GM19239 (cell line): ENCODE measurements at regions not wholly inside any gene's neighbourhood (a gene's known extent, or its start where the extent isn't known, plus 50 kb on each side); places are given as distances from the start of the nearest gene placed in this dataset.

Experiments
- DNase-seq: peaks from one replicate; pipeline ENCODE4 v3.0.0; 2011; ENCODE audit warnings: low spot score; ENCODE audit not compliant: insufficient read length
- FAIRE-seq: peaks from 2 replicates; lab custom pipeline; 2011; peaks lifted over from hg19 to GRCh38; lab: Jason Lieb, UNC

DNA sequence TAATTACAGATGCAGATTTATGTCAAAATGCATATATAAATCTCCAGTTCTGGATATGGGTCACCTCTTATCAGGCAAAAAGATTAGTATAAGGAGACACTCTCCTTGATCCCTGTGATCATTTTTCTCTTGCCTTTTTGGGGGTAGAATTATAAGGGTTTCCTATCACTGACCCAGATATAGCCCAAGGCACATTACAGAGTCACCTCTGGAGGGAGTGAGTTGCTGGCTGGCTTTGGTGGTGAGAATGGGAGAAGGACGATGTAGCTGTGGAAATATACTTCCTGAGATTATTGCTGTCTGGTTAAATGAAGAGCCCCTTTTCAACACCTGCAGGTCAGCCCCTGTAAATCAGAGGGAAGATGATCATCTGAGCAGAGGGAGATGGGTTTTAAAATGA, 418.7 kb downstream of the MTX2 start:
- no peak for FAIRE-seq
- DNase-seq, result no peak

DNA sequence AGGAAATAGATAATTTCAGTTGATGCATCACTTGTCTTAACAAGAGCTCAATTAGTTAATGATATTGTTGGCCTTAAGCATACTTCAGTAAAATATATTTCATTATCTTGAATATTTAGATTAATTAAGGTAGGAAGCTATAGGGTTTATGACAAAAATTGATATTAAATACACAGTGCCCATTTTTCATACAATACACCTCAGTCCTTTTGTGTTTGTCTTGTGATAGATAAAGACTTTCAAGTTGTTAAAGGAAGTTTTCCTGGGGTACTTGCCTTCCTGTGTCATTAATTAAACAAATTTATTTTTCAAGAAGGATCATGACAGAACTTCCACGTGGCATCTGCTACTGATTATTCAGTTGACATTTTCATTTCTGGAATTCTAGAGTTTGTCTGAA, 420.5 kb downstream of the MTX2 start:
- no peak for FAIRE-seq
- DNase-seq, result no peak

DNA sequence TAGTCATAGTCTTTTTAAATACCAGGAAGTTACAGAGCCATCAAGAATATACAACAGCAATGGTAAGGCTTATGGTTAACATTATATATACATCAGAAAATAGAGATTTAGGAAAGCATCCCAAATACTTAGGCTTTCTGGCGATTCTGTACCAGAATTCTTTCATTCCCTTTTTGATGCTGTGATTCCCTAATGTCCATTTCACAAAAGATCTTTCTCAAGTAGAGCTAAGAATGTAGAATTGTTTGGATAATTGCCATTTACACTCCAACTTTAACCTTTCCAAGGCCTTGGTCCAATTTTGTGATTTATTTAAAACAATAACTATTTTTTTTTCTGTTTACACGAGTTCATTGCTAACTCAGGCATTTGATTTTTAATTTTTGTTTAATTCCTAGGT, 422.2 kb downstream of the MTX2 start:
- FAIRE-seq, result no peak

DNA sequence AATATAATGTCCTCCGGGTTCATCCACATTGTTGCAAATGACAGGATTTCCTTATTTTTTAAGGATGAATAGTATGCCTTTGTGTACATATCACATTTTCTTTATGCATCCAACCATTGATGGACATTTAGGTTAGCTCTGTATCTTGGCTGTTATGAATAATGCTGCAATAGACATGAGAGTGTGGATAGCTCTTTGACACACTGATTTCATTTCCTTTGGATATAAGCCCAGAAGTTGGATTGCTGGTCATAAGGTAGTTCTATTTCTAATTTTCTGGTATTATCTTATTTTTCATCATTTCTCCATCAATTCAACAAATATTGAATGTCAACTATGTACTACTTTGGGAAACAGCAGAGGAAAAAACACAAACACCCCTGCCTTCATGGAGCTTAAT, 423.3 kb downstream of the MTX2 start:
- FAIRE-seq, result no peak

More for the DNA sequence above, 422.2 kb downstream of the MTX2 start:
- DNase-seq, result no peak

DNA sequence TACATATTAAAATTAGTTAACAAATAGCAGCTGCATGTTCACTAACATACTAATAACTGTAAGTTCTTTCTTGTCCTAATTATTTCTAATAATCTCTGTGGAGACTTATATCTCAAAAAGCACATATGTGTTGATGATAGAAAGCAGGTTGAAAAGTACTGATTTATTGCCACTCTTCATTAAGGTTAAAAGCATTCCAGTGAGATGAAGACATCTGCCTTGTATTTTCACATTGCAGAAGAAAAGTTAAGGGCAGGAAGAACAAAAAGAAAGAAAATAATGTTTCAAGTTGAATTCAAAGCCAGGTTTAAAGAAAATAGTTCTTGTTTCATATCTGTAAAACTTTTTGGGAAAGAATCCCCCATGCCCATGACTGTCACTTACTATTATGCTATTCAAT, 429.9 kb downstream of the MTX2 start:
- FAIRE-seq (no peak), DNase-seq (no peak)

More for the DNA sequence above, 423.3 kb downstream of the MTX2 start:
- DNase-seq, result no peak

DNA sequence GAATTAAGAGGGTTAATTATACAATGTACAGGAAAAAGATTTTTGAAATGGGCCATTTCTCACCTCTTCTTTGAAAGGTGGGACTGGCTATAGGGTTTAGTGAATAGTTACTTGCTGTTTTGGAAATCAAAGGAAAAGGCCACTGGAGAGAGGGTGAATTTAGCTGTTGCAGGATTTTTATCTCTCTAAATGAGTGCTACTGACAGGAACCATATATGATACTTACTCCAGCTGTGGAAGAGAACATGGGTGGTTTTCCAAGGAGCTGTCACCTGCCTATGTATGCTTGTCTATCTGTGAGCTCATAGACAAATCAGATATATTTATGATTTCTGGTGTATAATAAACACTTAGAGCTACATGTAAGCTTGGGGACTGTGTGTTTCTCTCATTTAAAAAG, 430.4 kb downstream of the MTX2 start:
- FAIRE-seq, result no peak
- no peak for DNase-seq

DNA sequence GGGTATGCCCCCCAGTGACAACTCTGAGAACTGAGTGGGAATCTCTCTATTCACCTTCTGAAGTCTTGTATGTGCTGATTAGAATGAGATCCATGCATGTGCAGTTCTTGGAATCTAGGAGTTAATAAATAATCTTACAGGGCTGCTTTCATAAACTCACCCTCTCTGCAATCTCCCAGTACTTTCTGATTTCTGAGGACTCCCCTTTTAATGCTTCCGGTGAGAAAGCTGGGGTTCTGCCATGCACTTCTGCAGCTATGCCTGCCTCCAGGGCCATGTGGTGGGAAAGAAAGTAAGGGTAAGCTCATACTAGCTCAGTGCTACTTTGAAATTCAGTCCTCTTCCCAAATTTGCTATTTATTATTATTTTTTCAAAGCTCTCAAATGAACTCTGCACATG, 432.9 kb downstream of the MTX2 start:
- DNase-seq, result no peak

DNA sequence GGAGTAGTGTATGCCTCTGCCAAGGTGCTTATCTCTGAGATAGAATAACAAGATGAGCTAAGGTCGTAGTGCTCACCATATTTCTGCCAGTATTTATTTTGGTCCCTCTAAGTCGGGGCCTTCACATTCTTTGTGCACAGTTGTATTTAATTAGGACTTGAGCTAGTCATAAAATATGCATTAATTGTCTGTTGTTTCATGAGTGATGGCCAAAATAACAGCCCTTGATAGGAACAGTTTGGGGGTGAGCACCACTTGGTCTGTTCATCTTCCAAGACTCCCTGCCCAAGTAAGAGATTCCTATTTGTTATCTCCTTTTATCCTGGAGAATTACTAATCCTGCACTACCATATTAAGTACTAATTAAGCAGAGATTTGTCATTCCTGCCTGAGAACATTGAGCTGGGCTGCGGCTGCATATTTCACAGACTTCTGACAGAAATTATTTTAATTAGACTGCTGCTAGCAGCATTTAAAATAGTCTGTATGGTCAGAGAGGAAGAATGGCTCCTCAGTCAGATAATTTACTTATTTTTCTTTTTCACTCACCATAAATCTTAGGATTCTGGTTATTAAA, 435.1 kb downstream of the MTX2 start:
- DNase-seq, result no peak

More for the DNA sequence above, 432.9 kb downstream of the MTX2 start:
- no peak for FAIRE-seq

DNA sequence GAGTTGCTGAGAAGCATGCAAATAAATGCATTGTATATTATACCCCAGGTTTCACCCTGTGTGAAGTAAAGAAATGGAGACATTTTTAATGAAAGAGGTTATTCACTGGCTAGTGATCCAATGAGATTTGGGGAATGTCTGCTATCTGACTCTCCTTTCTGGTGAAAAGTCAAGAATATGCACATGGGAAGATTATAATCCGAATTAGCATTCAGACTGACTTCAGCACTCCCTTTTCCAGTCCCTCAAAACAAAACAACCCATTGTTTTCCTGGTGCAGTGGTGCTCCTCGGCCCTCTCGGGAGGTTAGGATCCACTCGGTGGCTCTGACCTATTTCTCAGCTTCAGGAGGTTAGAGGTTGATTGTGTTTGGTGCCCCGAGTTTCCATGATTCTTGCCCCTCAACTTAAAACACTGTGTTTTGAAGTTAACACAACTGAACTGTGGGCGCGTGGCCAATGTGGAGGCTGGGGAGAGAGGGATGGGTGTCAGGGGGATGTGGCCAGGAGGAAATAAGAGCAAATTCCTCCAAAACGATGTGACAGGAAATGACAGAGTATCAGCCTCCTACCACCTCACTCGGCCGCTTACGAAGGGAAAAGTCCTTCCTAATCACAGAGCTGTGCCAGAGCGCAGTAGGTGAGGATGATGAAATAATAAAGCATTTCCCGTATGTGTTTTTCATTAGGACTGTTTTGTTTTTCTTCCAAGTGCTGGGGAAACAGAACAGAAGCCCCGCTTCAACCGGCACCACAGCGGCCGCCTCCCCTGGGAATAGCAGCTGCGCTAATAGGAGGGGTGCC, 440.1 kb downstream of the MTX2 start:
- no peak for DNase-seq

More for the DNA sequence above, 435.1 kb downstream of the MTX2 start:
- FAIRE-seq, result no peak

DNA sequence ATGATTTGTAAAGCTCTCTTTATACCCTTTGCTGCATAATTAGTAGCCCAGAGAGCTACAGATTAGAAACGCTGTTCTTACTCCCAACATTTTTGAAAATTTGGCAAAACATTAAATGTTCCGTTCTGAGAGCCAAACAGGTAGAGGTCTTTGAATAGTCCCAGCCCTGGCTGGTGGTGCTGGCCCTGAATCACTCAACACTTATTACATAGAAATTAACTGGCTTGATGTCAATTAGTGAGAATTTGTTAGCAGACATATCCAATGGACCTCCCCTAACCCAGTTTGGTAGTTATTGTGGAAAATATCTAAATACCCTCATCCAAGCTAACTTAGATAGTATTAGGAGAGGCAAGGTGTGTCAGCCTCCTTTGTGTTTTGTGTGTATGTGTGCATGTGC, 440.7 kb downstream of the MTX2 start:
- FAIRE-seq, result no peak

More for the DNA sequence above, 440.1 kb downstream of the MTX2 start:
- no peak for FAIRE-seq

DNA sequence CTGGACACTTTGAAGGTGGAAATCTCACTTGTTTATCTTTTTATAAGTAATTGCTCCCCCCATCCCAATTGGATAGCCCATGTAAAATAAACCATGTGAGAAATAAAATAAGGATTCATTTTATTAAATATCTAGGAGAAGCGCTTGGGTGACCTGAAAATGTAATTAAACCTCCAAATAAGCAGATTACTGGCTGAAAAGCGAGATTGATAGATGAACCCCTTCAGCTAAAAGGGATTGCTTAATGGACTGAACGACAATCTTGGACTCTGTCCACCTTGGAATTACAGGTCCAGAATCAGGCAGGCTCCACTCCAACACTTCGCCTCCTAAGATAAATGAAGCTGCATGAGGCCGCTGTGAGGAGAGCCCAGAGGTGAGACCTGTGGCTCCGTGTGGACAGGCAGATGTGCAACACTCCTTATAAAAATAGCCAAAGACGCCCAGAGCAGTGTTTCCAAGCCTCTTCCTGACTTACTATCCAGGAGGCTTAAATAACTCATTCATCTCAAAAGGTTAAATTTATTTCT, 441.5 kb downstream of the MTX2 start:
- FAIRE-seq, result no peak
- DNase-seq, result no peak

More for the DNA sequence above, 440.7 kb downstream of the MTX2 start:
- no peak for DNase-seq

DNA sequence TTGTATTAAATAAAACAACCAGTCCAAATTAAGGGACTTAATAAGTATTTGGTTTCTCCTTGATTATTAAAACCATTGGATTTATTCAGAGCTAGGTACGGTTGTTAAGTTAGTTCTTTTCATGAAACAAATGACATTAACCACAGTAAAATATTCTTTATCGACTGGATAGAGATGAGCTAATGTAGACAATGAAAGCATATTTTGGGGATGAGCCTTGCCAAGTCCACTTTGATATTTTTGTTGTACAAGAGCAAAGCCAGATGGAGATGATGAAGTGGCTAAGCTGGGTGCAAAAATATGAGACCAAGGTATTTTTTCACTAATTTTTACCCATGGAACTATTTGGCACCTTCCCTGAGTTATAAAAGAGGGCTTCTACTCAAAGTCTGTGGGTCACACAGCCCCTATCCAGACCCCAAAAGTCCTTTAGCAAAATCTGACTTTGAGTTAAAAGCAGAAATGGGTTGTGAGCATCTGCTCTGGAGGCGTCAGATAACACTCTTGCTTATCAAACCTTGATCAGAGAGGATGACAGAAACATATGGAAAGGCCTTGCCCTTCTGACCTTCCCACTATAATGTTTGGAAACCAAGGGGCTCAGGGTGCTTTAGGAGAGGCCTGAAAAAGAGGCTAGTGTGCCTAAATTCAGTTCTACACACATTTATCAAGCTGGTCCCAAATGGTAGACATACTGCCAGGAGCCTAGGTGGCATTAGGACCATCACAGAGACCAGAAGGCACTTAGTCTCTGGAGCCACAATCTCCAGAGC, 456.8 kb downstream of the MTX2 start:
- FAIRE-seq (no peak), DNase-seq (no peak)

DNA sequence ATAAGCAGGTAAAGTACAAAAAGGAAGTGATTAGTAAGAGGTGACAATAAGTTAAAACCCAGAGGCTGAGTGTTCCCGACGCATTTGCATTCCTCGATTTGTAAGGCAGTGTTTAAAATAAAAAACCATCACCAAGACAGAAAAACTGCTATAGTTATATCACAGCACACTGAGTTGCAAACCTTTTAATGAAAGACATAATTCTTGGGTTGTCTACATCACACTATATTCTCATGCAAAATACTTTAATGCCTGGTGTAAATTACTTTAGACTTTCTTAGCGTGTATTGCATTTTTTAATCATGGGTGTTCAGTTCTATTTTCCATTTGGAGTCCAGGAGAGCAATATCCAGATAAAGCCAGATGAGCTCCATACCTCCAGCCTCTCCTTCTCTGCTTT, 458.5 kb downstream of the MTX2 start:
- DNase-seq, result no peak
- no peak for FAIRE-seq

DNA sequence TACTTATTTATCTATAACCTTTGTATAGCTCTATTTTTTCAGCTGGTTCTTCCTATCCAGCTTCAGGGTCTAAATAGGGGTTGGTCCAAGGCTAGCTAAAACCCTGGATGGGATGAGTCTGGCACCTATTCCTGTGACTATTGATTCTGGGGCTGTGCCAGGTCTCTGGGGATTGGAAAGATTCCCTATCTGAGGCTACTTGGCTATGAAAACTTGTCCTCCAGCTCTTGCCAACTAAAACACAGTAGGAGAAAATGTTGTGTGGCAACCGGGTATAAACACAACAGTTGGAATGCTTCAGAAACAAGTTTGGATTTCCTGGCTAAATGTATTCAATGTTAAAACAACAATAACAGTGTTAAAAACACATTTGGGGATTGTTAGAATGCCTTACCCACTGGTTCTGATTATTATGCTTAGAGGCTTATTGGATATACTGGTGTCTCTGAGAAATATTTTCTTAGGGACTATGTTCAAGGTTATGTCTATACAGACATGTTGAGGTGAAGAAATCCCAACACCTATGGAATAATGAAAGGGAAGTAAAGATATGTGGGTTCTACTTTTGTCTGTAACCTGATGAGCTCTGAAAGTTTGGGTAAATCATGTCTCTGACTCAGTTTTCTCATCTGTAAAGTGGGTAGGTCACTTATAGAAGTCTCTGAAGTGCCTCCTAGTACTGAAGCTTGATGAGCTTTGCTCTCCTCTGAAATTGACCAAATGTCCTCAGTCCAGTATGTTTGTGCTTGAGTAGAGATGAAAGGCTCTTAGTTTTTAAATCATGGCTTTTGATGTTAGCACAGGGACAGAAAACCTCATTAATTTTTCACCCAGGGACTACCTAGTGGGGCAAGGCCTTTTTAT, 460.7 kb downstream of the MTX2 start:
- no peak for FAIRE-seq
- DNase-seq, result no peak

DNA sequence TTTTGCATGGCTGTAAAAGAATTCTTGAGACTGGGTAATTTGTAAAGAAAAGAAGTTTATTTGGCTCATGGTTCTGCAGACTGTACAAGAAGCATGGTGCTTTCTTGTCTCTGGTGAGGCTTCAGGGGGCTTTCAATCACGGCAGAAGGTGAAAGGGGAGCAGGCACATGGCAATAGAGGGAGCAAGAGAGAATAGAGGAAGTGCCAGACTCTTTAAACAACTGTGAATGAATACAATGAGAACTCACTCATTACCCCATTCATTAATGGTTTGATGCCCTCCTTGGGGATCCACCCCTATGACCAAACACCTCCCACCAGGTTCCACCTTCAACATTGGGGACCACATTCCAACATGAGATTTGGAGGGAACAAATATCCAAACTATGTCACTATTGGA, 463.5 kb downstream of the MTX2 start:
- DNase-seq (no peak), FAIRE-seq (no peak)

DNA sequence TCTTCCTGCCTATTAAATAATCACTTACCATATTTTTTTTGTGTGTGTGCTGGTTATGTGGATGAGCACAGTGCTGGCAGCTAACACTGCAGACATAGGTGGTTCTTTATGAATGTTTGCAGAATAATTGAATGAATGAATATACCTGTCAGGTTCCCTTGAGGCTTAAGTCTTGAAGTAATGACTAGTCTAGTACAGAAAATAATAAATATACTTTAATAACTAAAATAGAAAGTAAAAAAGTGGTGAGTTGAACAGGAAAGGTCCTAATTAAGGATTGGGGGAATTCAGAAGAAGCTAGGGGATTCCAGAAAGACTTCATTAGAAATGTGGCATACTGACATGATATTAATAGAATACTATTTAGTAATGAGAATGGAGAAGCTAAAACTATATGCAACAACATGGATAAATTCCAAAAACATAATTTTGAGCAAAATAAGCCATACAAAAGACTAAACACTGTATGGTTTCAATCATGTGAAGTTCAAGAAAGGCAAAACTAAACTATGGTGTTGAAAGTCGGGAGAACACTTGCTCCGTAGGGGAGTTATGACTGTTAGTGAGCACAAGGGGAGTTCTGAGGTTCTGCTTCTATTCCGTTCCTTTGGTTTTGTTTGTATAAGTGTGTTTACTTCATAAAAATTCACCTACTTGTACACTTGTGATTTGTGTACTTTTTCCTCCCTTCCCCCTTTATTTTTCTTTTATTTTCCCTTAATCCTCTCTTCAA, 464.6 kb downstream of the MTX2 start:
- DNase-seq (no peak), FAIRE-seq (no peak)

DNA sequence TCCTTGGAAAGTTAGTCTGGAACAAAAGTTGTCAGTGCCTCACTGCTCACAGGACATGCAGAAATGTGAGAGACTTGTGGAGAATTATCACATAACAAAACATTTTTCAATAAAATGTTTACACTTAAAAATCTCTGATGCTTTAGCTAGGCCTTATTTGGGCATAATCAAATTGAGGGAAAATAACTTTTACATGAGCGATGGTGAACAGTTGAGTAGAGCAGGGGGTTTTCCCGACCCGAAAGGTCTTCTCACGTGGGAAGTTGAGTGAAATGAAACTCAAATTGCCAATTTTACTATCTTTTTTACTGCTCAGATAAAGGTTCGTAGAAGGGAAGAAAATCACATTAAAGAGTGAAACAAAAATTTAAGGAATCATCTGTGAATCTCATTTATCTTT, 465.6 kb downstream of the MTX2 start:
- DNase-seq (no peak), FAIRE-seq (no peak)

DNA sequence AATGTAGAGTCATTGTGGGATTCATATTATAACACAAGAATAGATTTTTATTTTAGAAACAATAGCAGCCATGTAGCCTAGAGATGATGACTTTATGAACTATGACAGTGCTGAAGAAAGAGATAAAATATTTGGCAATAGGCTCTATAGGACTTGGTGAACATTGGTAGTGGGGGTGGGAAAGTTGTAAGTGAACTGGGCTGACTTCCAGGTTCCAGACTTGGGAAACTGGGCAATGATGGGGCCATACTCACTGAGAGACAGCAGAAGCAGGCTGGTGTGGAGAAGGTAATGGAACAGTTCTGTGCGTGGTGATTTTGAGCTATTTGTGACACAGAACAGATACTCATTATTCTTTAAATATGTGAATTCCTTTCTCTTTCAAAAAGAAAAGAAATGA, 470.3 kb upstream of the HNRNPA3 start:
- no peak for FAIRE-seq
- no peak for DNase-seq

DNA sequence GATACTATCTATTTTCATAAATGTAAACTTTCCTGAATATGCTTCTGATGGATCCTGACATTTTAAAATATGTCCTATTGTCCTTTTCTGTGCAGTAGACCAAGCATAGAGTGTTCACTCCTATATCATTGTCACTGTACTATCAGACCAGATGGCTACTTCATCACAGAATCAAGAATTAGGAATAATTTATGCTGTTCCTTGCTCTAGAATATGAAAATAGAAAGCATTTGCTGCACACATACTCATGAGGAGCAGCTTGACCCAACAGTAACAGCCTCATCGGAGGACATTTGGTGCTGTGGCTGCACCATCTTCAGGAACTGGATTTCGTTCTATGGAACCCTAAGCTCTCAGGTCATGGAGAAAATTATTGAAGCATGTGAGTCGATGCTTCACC, 468.9 kb upstream of the HNRNPA3 start:
- DNase-seq (no peak), FAIRE-seq (no peak)
